D721Med (cell line): ENCODE measurements at regions not wholly inside any gene's neighbourhood (a gene's known extent, or its start where the extent isn't known, plus 50 kb on each side); places are given as distances from the start of the nearest gene placed in this dataset.

Experiments
- DNase-seq: peaks from one replicate; pipeline ENCODE4 v3.0.0; 2011; ENCODE audit warnings: low spot score; ENCODE audit not compliant: insufficient read length
- FAIRE-seq: peaks from 2 replicates; lab custom pipeline; 2011; peaks lifted over from hg19 to GRCh38; lab: Jason Lieb, UNC
- TF ChIP-seq, protein P1 (sequence below): IDR thresholded peaks from 2 replicates; pipeline ENCODE4 v1.5.1; 2012; ENCODE audit warnings: mild to moderate bottlenecking, control low read depth; ENCODE audit not compliant: insufficient read depth; ENCODE audit errors: missing control alignments

DNA sequence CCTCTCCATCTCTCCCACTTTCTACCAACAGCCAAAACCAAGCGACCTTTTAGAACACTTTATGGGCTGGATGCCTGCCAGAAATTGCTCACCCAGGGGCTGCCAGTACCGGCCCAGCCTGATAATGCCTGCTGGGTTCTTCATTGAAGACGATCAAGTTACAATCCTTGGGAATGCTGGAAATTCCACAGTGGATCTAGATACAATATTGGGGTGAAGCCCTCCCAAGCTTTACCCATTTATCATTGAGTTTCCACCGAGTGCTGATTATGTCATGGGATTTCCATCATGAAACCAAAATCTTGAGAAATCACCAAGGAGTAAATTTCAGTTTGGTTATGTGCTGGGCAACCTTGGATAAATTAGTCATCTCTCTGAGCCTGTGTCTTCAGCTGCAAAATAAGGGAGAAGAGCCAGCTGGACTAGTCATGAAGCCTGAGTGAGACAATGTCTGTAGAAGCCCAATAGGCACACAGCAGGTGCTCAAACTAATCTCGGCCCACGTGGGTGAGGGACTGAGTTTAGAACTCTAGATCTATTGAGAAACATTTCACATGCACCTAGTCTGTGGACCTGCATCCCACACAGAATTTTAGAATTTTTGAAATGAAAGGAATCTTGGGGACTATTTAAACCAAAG lies 75.5 kb upstream of the CLMN start:
- FAIRE-seq = no peak
- TF ChIP-seq, protein P1, sequence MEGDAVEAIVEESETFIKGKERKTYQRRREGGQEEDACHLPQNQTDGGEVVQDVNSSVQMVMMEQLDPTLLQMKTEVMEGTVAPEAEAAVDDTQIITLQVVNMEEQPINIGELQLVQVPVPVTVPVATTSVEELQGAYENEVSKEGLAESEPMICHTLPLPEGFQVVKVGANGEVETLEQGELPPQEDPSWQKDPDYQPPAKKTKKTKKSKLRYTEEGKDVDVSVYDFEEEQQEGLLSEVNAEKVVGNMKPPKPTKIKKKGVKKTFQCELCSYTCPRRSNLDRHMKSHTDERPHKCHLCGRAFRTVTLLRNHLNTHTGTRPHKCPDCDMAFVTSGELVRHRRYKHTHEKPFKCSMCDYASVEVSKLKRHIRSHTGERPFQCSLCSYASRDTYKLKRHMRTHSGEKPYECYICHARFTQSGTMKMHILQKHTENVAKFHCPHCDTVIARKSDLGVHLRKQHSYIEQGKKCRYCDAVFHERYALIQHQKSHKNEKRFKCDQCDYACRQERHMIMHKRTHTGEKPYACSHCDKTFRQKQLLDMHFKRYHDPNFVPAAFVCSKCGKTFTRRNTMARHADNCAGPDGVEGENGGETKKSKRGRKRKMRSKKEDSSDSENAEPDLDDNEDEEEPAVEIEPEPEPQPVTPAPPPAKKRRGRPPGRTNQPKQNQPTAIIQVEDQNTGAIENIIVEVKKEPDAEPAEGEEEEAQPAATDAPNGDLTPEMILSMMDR = no peak

DNA sequence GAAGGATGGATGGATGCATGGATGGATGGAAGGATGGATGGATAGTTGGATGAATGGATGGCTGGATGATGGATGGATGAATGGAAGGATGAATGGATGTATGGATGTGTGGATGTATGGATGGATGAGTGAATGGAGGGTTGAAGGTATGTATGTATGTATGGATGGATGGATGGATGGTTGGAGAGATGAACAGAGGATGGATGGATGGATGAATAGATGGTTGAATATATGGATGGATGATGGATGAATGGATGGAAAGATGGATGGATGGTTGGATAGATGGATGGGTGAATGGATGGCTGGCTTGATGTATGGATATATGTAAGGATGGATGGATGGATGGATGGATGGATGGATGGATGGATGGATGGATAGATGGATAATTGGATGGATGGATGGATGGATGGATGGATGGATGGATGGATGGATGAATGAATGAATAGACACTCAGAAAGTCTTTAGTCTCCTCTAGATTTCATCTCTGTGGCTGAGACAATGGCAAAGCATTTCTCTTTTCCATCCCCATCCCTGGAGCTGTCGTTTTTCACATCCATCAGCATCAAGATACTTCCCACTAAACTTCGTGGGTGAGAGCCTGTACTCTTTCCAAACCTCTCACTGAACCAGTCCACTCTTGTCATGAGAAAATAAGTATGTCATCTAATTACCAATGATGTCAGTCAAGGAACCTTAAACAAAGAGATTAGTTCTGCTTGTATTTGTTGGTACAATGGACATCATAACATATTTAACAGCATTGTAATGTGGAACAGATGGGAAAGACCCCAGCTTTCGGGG lies 74.8 kb upstream of the CLMN start:
- FAIRE-seq (no peak), DNase-seq (no peak)
- TF ChIP-seq, protein P1 = no peak

More for the DNA sequence above, 75.5 kb upstream of the CLMN start:
- DNase-seq = no peak

DNA sequence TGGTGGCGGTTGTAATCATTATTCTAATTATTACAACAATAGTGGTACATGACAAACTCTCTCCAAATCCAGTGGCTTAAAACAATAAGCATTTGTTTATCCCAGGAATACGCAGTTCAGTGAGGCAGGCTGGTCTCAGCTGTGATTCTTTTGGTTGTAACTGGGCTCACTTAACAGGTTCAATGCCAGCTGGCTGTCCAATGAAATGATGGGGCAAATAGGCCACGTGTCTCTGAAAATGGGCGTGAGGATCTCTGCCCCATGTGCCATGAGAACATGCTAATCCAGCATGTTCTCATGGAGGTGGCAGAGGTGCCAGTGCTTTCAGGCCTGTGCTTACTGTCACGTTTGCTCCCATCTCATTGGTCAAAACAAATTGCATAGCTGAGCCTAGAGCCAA lies 73.1 kb upstream of the CLMN start:
- FAIRE-seq (no peak), DNase-seq (no peak)
- TF ChIP-seq, protein P1 = no peak

DNA sequence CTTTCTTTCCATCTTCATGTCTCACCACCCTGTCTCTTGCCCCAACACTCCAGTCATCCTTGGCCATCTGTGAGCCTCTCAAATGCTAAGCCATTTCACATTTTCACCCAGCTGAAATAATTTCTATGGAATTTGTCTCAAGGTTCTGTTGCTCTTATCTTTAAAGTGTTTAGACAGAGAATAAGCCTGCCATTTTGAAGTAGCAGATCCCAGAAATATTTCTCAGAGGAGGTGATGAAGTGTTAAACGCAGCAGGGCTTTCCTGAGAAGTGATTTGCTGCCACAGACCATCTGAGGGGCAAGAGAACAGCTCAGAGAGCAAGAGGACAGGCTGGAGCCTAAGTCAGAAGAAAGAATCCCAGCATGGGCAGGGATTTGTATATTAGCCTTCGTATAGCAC lies 71.6 kb upstream of the CLMN start:
- TF ChIP-seq, protein P1 = no peak
- FAIRE-seq (no peak), DNase-seq (no peak)

DNA sequence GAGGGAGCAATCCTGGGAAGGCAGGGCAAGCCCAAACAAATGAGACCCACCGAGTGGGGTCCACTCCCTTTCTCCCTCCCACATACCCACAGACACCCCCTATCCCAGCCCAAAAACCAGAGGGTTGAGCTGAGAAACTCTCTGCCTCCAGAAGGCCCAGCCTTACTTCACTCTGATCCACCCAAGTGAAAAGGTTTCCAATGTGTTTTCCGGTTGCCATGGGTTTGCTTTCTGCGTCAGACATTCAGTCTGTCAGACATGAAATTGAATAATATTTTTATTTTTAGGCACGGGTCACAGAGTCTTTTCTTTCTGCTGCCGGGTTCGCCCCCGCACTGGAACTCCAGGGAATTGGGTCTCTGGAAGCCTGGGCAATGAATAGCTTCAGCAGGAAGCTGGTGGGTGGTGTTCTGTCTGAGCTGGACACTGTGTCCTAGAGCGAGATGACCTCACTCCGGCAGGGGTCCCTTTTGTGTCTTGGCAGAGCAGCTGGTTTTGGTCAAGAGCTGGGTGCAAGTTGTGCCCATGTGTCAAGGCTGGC lies 69.8 kb upstream of the CLMN start:
- FAIRE-seq (no peak), DNase-seq (no peak)
- TF ChIP-seq, protein P1 = no peak

DNA sequence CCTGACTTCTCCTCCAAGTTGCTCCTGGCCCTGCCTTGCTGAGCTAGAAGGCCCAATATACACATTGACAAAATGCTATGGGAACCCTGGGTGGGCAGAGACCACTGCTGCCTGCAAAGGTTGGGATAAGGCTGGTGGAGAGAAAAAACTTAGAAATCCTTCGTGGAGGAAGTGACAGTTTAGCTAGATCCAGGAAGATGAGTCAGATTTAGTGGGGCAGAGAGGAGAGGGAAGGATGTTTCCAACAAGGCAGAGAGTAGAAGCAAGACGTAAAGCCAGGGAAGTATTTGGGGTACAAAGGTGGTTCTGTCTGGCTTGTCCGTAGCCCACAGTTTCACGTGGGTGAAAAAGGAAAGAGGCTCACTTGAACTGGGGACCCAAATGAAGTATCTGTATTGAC lies 69.0 kb upstream of the CLMN start:
- FAIRE-seq = no peak
- TF ChIP-seq, protein P1 = no peak
- no peak for DNase-seq
